B cell (primary cell): ENCODE measurements at regions not wholly inside any gene's neighbourhood (a gene's known extent, or its start where the extent isn't known, plus 50 kb on each side); places are given as distances from the start of the nearest gene placed in this dataset.

Source experiments
- EZH2 ChIP-seq: IDR thresholded peaks from 2 replicates; pipeline ENCODE4 v1.6.1; 2012; ENCODE audit warnings: borderline replicate concordance, low read depth, mild to moderate bottlenecking, moderate library complexity, low read length; ENCODE audit not compliant: insufficient read depth, poor library complexity, severe bottlenecking
- TF ChIP-seq, protein P1 (sequence below): fragments of 200-600 bp; IDR thresholded peaks from one replicate; pipeline ENCODE4 v1.8.0; 2022; ENCODE audit warnings: antibody characterized with exemption, mild to moderate bottlenecking

DNA sequence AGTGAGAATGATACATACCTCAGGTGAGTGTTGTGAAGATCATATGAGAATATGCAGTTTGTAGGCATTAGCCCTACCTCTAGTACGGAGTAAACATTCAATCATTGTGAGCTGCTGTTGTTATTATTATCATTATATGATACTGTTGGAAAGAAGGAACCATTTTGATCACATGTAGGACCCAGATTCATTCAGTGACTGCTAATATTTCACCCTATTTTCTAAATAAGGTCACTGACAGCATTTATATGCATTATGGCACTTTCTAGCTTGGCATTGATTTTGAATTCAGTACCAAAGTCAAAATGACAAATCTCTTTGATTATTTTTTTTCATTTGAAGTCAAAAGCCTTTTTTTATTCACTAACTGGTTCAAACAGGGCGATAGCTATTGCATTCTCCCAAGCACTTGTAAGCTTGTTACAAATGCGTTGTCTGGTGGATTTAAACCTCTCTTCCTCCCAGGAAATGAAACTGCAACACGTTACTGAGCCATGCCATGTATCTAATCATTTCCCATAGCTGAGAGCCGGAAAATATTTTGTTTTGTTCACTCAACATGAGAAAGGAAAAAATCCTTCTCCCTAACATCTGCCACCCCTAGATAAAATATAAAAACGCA, 320.8 kb upstream of the SGCD start:
- TF ChIP-seq EZH2, result no peak
- TF ChIP-seq, protein P1, sequence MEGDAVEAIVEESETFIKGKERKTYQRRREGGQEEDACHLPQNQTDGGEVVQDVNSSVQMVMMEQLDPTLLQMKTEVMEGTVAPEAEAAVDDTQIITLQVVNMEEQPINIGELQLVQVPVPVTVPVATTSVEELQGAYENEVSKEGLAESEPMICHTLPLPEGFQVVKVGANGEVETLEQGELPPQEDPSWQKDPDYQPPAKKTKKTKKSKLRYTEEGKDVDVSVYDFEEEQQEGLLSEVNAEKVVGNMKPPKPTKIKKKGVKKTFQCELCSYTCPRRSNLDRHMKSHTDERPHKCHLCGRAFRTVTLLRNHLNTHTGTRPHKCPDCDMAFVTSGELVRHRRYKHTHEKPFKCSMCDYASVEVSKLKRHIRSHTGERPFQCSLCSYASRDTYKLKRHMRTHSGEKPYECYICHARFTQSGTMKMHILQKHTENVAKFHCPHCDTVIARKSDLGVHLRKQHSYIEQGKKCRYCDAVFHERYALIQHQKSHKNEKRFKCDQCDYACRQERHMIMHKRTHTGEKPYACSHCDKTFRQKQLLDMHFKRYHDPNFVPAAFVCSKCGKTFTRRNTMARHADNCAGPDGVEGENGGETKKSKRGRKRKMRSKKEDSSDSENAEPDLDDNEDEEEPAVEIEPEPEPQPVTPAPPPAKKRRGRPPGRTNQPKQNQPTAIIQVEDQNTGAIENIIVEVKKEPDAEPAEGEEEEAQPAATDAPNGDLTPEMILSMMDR, result no peak
